HG03175 (cell line): ENCODE measurements at regions not wholly inside any gene's neighbourhood (a gene's known extent, or its start where the extent isn't known, plus 50 kb on each side); places are given as distances from the start of the nearest gene placed in this dataset.

ENCODE experiments used
- ATAC-seq: cut with Tn5 transposase; IDR thresholded peaks from one replicate; pipeline ENCODE4 v1.9.1; 2021; ENCODE audit warnings: mild to moderate bottlenecking, moderate library complexity; ENCODE audit not compliant: unreplicated experiment

- ATAC-seq, result no peak
These were observed 84.8 kb upstream of the BTBD3 start for GRCh38 chr20:11832851-11833250.

- ATAC-seq, result no peak
These were observed 83.9 kb upstream of the BTBD3 start for GRCh38 chr20:11833825-11834224.

GRCh38 chr20:11838076-11838636 is 79.5 kb upstream of the BTBD3 start:
- no peak for ATAC-seq

- ATAC-seq, result no peak
These were observed 75.7 kb upstream of the BTBD3 start for GRCh38 chr20:11841972-11842461.

GRCh38 chr20:11843289-11843688 is 74.4 kb upstream of the BTBD3 start:
- ATAC-seq, result no peak

- no peak for ATAC-seq
These were observed 73.0 kb upstream of the BTBD3 start for GRCh38 chr20:11844691-11845090.

GRCh38 chr20:11845340-11845739 is 72.4 kb upstream of the BTBD3 start:
- no peak for ATAC-seq

- no peak for ATAC-seq
These were observed 71.6 kb upstream of the BTBD3 start for GRCh38 chr20:11846131-11846530.

- no peak for ATAC-seq
These were observed 69.9 kb upstream of the BTBD3 start for GRCh38 chr20:11847827-11848226.

- no peak for ATAC-seq
These were observed 68.3 kb upstream of the BTBD3 start for GRCh38 chr20:11849270-11849915.

GRCh38 chr20:11849976-11850670 is 67.6 kb upstream of the BTBD3 start:
- no peak for ATAC-seq

GRCh38 chr20:11850901-11851300 is 66.8 kb upstream of the BTBD3 start:
- ATAC-seq, result no peak

- ATAC-seq, result no peak
These were observed 66.0 kb upstream of the BTBD3 start for GRCh38 chr20:11851646-11852045.

- ATAC-seq, result no peak
These were observed 65.5 kb upstream of the BTBD3 start for GRCh38 chr20:11852189-11852588.

GRCh38 chr20:11852811-11853210 is 64.9 kb upstream of the BTBD3 start:
- no peak for ATAC-seq

- ATAC-seq, result no peak
These were observed 64.3 kb upstream of the BTBD3 start for GRCh38 chr20:11853359-11853758.

GRCh38 chr20:11861479-11861878 is 56.2 kb upstream of the BTBD3 start:
- ATAC-seq, result no peak

- ATAC-seq, result no peak
These were observed 50.3 kb upstream of the BTBD3 start for GRCh38 chr20:11867291-11867919.
